NCI-H1436 treated with DMSO at 0.1 percent for 48 hours (cell line): ENCODE measurements at regions not wholly inside any gene's neighbourhood (a gene's known extent, or its start where the extent isn't known, plus 50 kb on each side); places are given as distances from the start of the nearest gene placed in this dataset.
"Not testable (repeated sequence)": the region's sequence is repeated elsewhere in the genome, so short reads cannot be mapped to it uniquely, and the experiment has no call there.

Experiments
- DNase-seq: peaks from one replicate; lab custom pipeline; 2025; lab: John Stamatoyannopoulos, UW

DNA sequence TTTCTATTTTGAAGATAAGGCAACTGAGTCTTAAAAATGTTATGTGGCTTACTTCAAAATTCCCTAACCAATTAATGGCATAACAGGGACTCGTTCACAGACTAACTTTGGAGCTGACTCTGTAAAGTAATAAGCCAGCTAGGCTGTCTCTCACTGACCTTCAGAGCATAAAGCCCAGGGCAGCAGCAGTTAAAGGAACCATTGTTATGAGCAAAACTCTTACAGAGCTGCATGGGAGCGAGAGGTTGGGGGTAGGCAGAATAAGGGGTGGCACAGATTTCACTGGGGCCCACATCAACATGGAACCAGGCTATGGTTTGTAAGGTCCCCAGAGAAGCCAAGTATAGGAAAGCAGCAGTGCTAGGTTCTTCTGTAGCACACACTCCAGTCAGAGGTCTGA lies 637.8 kb downstream of the RFPL4B start:
- no peak for DNase-seq

GRCh38 chr6:112986321-112986720 lies 639.2 kb downstream of the RFPL4B start:
- no peak for DNase-seq

GRCh38 chr6:112988748-112989147 lies 641.6 kb downstream of the RFPL4B start:
- DNase-seq, result no peak

- DNase-seq, result no peak
Observed at GRCh38 chr6:112990971-112991370, 643.8 kb downstream of the RFPL4B start.

GRCh38 chr6:112991912-112992311 lies 644.8 kb downstream of the RFPL4B start:
- no peak for DNase-seq

DNA sequence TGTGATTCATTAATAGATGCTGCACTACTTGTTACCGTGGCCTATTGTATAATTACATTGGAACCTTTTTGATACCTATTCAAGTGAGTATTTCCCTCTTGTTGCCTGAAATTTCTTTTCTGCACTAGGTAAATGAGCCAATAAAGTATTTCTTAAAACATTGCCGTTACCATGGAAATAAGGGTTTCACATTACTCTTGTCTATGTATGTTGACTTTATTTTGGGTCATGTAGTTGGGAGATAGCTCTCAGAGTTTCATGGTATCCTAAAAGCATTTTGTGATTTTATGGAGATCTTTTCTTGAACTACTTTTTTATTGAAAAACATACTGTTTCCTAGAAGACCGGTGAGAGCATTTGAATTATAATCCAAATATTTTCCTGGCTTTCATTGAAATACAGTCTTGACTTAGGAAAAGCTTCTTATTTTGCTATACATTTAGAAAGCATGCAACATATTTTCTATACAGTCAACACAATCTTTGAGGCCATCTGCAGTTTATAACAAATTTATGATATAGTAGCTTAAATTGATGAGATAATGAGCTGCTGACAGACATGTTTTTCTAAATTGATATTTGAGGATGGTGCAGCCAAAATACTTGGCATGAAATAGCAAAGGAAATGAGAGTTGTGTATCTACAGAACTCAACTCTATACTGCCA lies 650.4 kb downstream of the RFPL4B start:
- no peak for DNase-seq

DNA sequence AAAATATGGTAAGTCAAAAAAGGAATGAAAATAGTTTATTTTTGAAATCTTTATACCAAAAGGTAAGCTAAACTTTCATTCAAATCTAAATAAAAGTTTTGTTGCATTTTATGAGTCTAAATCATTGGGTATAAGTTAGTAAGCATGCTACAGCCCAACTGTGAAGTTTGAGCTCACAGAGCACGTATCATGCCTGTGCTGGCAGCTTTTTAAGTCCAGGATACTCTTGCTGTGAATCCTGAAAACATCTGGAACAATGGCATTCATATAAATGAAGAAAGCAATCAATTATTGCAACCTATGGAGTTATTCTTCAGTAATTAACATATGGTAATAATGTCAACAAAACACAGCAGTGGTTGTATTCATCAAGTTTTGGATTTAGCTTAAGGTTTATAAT lies 656.9 kb downstream of the RFPL4B start:
- DNase-seq, result no peak

GRCh38 chr6:113004470-113005270 lies 657.5 kb downstream of the RFPL4B start:
- DNase-seq, result no peak

- no peak for DNase-seq
Observed at GRCh38 chr6:113006494-113006893, 659.4 kb downstream of the RFPL4B start.

DNA sequence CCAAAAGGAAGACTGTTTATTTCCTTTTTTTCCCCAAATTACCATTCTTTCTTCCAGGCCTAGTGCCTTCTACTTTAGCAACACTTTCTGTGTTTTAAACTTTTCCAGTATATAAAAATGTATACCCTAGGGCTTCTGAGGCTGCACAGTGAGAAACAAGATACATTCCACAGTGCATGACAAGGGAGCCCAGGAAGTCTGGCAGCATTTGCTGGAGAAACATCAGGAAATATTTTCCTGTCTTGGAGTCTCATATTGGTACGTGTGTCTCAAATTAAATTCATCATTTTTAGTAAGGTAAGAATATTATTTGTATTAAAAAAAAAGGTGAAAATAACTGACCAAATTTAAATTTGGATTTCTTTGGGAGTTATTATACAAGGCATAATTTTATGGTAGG lies 662.6 kb downstream of the RFPL4B start:
- DNase-seq, result no peak

DNA sequence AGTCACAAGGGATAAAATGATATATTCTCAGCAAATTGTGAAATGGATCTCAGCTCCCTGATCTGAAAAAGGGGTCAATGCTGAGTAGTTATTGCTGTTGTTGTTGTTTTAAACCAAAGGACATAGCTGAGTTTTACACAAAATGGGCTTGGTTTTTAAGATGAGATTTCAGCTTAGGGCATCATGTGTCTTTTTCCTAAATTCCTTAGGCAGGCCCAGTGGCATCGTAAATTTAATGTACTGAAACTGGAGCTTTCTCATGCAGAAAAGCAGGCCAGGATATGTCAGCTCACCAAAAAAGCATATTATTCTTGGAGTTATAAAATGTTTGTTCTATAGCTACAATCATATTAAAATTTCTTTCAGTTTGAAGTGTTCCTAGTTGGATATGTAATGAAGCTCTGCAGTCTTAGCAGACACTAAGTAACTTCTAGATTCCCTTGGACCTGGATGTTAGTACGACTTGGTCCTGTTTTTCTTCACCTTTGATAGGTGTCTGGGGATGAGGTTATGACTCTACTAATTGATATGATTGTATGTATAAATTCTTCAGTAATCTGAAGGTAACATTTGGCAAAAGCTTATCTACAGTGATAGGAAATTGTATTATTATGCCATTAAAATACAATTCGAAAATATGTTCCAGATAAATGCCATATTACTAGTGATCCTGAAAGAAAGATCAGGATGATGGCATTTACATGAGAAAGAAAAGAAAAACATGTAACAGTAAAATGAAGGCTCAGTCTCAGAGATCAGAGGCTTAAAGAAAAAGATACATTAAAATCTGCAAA lies 663.3 kb downstream of the RFPL4B start:
- DNase-seq, result no peak

DNA sequence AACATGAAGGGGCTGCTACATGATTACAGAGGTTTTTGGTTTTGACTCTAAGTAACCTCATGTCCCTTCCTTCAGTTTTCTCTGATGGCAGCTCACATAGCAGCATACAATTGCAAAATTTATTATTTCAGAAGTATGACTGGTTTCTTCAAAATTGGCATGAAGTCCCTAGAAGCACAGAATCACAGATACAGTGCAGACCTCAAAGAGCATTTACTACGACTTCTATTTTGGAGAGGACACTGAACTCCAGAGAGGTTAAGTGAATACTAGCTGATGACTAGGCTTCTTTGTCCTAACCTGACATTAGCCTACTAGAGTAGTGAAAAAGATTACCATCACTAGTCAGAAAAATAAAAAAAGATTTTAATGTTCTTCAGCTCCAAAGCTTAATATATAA lies 664.3 kb downstream of the RFPL4B start:
- DNase-seq, result no peak

GRCh38 chr6:113011801-113012200 lies 664.7 kb downstream of the RFPL4B start:
- no peak for DNase-seq

DNA sequence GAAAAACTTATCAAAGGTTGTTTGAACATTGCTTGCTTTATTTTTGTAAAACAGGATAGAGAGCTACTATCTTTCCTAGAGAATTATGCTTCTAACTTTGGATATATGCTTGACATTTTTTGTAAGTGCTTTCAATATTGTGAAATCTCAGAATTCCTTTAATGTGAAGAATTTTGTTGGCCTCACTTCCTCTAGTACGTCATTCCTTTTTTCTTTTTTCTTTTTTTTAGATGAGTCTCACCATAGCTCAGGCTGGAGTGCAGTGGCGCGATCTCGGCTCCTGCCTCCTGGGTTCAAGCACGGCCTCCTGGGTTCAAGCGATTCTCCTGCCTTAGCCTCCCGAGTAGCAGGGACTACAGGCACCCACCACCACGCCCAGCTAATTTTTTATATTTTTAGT lies 668.1 kb downstream of the RFPL4B start:
- no peak for DNase-seq

- DNase-seq, result no peak
Observed at GRCh38 chr6:113017353-113017752, 670.2 kb downstream of the RFPL4B start.

DNA sequence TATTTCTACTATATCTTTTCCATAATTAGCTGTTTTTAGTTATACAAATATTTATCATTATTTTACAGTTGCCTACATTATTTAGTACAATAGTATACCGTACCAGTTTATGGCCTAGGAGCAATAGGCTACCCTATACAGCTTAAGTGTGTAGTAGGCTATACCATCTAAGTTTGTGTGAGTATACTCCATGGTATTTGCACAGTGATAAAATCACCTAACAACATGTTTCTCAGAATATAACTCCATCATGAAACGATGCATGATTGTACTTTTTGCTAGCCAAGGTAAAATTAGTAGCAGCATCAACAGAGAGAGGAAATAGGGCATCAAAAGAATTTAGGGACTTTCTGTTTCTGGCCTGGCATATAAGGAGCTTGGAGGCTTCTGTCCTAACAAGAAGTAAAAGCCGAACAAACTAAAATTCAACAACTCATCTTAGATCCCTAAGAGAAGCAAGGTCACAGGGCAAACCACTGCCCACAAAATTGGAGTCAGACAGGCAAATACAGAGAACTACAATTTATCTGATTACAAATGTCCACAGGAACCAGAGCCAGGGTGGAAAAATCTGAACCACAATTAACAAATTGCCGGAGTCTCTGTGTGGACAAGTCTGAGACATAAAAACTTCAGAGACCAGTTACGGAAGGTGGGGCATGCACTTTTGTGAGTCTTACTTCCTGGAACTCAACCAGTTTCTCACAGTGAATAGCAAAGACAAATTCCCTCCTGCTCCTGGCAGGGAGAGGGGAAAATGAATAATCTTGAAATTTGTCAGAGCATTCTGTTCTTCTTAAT lies 671.4 kb downstream of the RFPL4B start:
- no peak for DNase-seq

DNA sequence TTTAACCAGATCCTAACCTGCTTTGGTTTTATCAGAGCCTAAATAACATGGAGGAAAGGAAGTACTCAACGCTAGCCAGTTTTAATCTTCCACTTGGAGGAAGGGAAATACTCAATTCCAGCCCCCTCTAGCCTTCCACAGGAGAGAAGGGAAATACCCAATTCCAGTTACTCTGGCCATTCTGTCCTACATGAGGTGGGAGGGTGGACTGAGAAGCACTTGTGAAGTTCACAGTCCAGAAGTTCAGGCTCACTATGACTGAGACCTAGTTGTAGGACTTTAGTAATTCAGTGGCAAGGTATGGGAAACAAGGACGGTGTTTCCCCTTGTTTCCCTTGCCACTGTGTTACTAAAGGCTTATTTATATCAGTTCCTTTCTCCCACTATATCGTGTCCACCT lies 672.0 kb downstream of the RFPL4B start:
- DNase-seq, result no peak

GRCh38 chr6:113027780-113028179 lies 680.6 kb downstream of the RFPL4B start:
- DNase-seq, result no peak

- not testable (repeated sequence) for DNase-seq
Observed at GRCh38 chr6:113029161-113029560, 682.0 kb downstream of the RFPL4B start.

- DNase-seq, result no peak
Observed at GRCh38 chr6:113031591-113032238, 684.6 kb downstream of the RFPL4B start.

GRCh38 chr6:113039005-113039404 lies 691.9 kb downstream of the RFPL4B start:
- DNase-seq, result no peak

DNA sequence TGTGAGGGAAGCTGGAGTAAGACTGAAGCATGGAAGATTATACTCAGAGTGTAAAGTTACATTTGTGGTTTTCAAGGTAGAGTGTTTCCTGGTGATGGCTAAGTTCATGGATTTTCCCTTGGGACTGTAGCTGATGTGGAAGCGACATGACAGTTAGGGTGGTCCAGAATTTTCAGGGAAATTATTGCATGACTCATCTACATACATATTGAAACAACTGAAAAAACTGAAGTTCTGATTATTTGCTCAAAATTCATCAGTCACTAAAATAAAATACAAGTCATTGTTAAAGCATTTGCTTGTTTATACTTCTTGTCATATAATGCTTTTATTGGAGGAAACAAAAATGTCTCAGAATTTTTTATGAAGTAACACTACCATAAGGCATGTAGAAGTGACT lies 700.0 kb downstream of the RFPL4B start:
- DNase-seq, result no peak
